ENCODE measurements at regions not wholly inside any gene's neighbourhood (a gene's known extent, or its start where the extent isn't known, plus 50 kb on each side); places are given as distances from the start of the nearest gene placed in this dataset.

DNA sequence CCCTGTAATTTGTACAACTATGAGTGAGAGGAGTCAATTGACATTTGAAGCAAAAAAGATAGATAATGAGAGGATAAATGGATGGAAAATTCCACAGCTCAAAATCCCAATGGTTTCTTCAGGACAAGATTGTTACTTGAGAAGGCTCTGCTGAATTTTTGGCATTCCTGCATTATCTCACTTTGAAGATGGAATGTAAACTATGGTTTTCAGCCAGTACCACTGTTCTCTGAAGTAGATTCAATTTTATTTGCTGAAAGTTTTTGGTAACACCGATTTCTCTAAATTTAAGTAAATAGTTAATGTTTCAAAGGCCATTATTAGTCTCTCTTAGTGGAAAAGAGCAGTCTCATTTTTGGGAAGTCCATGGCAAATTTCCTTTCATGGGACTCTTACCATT, 121.9 kb upstream of the SLC38A2 start:
- TF ChIP-seq FOXM1 (IDR thresholded peaks at IDR 0.05; ENCODE audit: borderline replicate concordance): no peak
- TF ChIP-seq LEF1 (IDR thresholded peaks at IDR 0.05; ENCODE audit: borderline replicate concordance): no peak
- no peak for TF ChIP-seq NFRKB (IDR thresholded peaks at IDR 0.05)
- TF ChIP-seq TARDBP (IDR thresholded peaks at IDR 0.05): no peak
- no peak for TF ChIP-seq ZNF384 (IDR thresholded peaks at IDR 0.05)
- TF ChIP-seq ARNT (IDR thresholded peaks at IDR 0.05): no peak
- no peak for TF ChIP-seq ELF4 (IDR thresholded peaks at IDR 0.05)
- TF ChIP-seq FOXK2 (IDR thresholded peaks at IDR 0.05): no peak
- no peak for TF ChIP-seq SP1 (IDR thresholded peaks at IDR 0.05)
- no peak for TF ChIP-seq L3MBTL2 (conservative IDR thresholded peaks at IDR 0.05)
- TF ChIP-seq, protein P1, sequence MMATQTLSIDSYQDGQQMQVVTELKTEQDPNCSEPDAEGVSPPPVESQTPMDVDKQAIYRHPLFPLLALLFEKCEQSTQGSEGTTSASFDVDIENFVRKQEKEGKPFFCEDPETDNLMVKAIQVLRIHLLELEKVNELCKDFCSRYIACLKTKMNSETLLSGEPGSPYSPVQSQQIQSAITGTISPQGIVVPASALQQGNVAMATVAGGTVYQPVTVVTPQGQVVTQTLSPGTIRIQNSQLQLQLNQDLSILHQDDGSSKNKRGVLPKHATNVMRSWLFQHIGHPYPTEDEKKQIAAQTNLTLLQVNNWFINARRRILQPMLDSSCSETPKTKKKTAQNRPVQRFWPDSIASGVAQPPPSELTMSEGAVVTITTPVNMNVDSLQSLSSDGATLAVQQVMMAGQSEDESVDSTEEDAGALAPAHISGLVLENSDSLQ (IDR thresholded peaks at IDR 0.05): no peak
- no peak for TF ChIP-seq HDGF (IDR thresholded peaks at IDR 0.05; ENCODE audit: borderline replicate concordance)
- no peak for TF ChIP-seq BHLHE40 (IDR thresholded peaks at IDR 0.05; ENCODE audit: borderline replicate concordance)
- TF ChIP-seq CTBP1 (IDR thresholded peaks at IDR 0.05; ENCODE audit: borderline replicate concordance): no peak
- TF ChIP-seq SUZ12 (IDR thresholded peaks at IDR 0.05): no peak

GRCh38 chr12:46493834-46494181, 121.2 kb upstream of the SLC38A2 start:
- CTCF ChIA-PET: no interaction called here
- DNase-seq (ENCODE audit: extremely low spot score): no peak
- POLR2A ChIA-PET: no interaction called here
- no peak for TF ChIP-seq TARDBP (IDR thresholded peaks at IDR 0.05)
- no peak for TF ChIP-seq SP1 (IDR thresholded peaks at IDR 0.05)
- TF ChIP-seq HDGF (IDR thresholded peaks at IDR 0.05; ENCODE audit: borderline replicate concordance): no peak
- TF ChIP-seq, protein P1 (IDR thresholded peaks at IDR 0.05): no peak
- TF ChIP-seq FOXA1 (IDR thresholded peaks at IDR 0.05): no peak
- TF ChIP-seq CTBP1 (IDR thresholded peaks at IDR 0.05; ENCODE audit: borderline replicate concordance): no peak
- no peak for TF ChIP-seq FOXM1 (IDR thresholded peaks at IDR 0.05; ENCODE audit: borderline replicate concordance)
- TF ChIP-seq BHLHE40 (IDR thresholded peaks at IDR 0.05; ENCODE audit: borderline replicate concordance): no peak
- TF ChIP-seq SUZ12 (IDR thresholded peaks at IDR 0.05): no peak
- no peak for TF ChIP-seq L3MBTL2 (conservative IDR thresholded peaks at IDR 0.05)
- no peak for TF ChIP-seq ARNT (IDR thresholded peaks at IDR 0.05)
- no peak for TF ChIP-seq NFRKB (IDR thresholded peaks at IDR 0.05)
- no peak for TF ChIP-seq ZNF384 (IDR thresholded peaks at IDR 0.05)
- no peak for TF ChIP-seq FOXK2 (IDR thresholded peaks at IDR 0.05)
- TF ChIP-seq ELF4 (IDR thresholded peaks at IDR 0.05): no peak
- TF ChIP-seq LEF1 (IDR thresholded peaks at IDR 0.05; ENCODE audit: borderline replicate concordance): no peak

More for the DNA sequence above, 121.9 kb upstream of the SLC38A2 start:
- DNase-seq (ENCODE audit: extremely low spot score): no peak
- ChIA-PET CTCF (no interaction called here), POLR2A (no interaction called here)

GRCh38 chr12:46493150-46493833, 120.7 kb upstream of the SLC38A2 start:
- ChIA-PET CTCF (no interaction called here), POLR2A (interaction anchor here (0.7 kb wide), 1 partner anchor 10 kb away, joined by 3 read pairs; no protein-coding TSS in a partner anchor)
- TF ChIP-seq NFRKB (IDR thresholded peaks at IDR 0.05) (no peak), LEF1 (IDR thresholded peaks at IDR 0.05; ENCODE audit: borderline replicate concordance) (no peak), L3MBTL2 (conservative IDR thresholded peaks at IDR 0.05) (no peak), BHLHE40 (IDR thresholded peaks at IDR 0.05; ENCODE audit: borderline replicate concordance) (no peak), CTBP1 (IDR thresholded peaks at IDR 0.05; ENCODE audit: borderline replicate concordance) (no peak), FOXA1 (IDR thresholded peaks at IDR 0.05) (no peak), FOXK2 (IDR thresholded peaks at IDR 0.05) (no peak), HDGF (IDR thresholded peaks at IDR 0.05; ENCODE audit: borderline replicate concordance) (no peak)
- TF ChIP-seq, protein P1 (IDR thresholded peaks at IDR 0.05): no peak
- no peak for DNase-seq (ENCODE audit: extremely low spot score)

- no peak for DNase-seq (ENCODE audit: extremely low spot score)
- TF ChIP-seq CTBP1 (IDR thresholded peaks at IDR 0.05; ENCODE audit: borderline replicate concordance): no peak
- TF ChIP-seq ARNT (IDR thresholded peaks at IDR 0.05): no peak
- TF ChIP-seq ELF4 (IDR thresholded peaks at IDR 0.05): no peak
- TF ChIP-seq ZNF384 (IDR thresholded peaks at IDR 0.05): no peak
- no peak for TF ChIP-seq FOXK2 (IDR thresholded peaks at IDR 0.05)
- TF ChIP-seq, protein P1 (IDR thresholded peaks at IDR 0.05): no peak
- TF ChIP-seq L3MBTL2 (conservative IDR thresholded peaks at IDR 0.05): no peak
- ChIA-PET CTCF (no interaction called here), POLR2A (interaction anchor here (0.7 kb wide), 1 partner anchor 9 kb away, joined by 3 read pairs; no protein-coding TSS in a partner anchor)
These were observed 120.0 kb upstream of the SLC38A2 start for GRCh38 chr12:46492471-46493085.

GRCh38 chr12:46491548-46491947, 119.0 kb upstream of the SLC38A2 start:
- CTCF ChIA-PET: no interaction called here
- no peak for TF ChIP-seq ARNT (IDR thresholded peaks at IDR 0.05)
- TF ChIP-seq, protein P1 (IDR thresholded peaks at IDR 0.05): no peak
- no peak for TF ChIP-seq SP1 (IDR thresholded peaks at IDR 0.05)
- TF ChIP-seq FOXA1 (IDR thresholded peaks at IDR 0.05): no peak
- no peak for TF ChIP-seq ZNF384 (IDR thresholded peaks at IDR 0.05)
- TF ChIP-seq FOXK2 (IDR thresholded peaks at IDR 0.05): no peak
- no peak for TF ChIP-seq CTBP1 (IDR thresholded peaks at IDR 0.05; ENCODE audit: borderline replicate concordance)
- no peak for TF ChIP-seq ELF4 (IDR thresholded peaks at IDR 0.05)
- no peak for TF ChIP-seq L3MBTL2 (conservative IDR thresholded peaks at IDR 0.05)
- no peak for TF ChIP-seq FOXM1 (IDR thresholded peaks at IDR 0.05; ENCODE audit: borderline replicate concordance)
- no peak for TF ChIP-seq TARDBP (IDR thresholded peaks at IDR 0.05)
- no peak for TF ChIP-seq NFRKB (IDR thresholded peaks at IDR 0.05)
- TF ChIP-seq LEF1 (IDR thresholded peaks at IDR 0.05; ENCODE audit: borderline replicate concordance): no peak
- no peak for TF ChIP-seq HDGF (IDR thresholded peaks at IDR 0.05; ENCODE audit: borderline replicate concordance)
- no peak for TF ChIP-seq BHLHE40 (IDR thresholded peaks at IDR 0.05; ENCODE audit: borderline replicate concordance)
- no peak for TF ChIP-seq SUZ12 (IDR thresholded peaks at IDR 0.05)
- DNase-seq (ENCODE audit: extremely low spot score): no peak
- POLR2A ChIA-PET: no interaction called here

All from HEK293T (cell line).